LNCAP (cell line): ENCODE measurements at regions not wholly inside any gene's neighbourhood (a gene's known extent, or its start where the extent isn't known, plus 50 kb on each side); places are given as distances from the start of the nearest gene placed in this dataset.

Experiments used
- CTCF ChIP-seq: fragments of 450-650 bp; IDR thresholded peaks from 2 replicates; pipeline ENCODE4 v1.5.1; 2017; ENCODE audit warnings: mild to moderate bottlenecking

- TF ChIP-seq CTCF: no peak
Measured at GRCh38 chr12:124434354-124434753, 133.1 kb downstream of the NCOR2 start.

- no peak for TF ChIP-seq CTCF
Measured at GRCh38 chr12:124433879-124434278, 133.5 kb downstream of the NCOR2 start.

- no peak for TF ChIP-seq CTCF
Measured at GRCh38 chr12:124433147-124433874, 134.1 kb downstream of the NCOR2 start.

GRCh38 chr12:124432376-124432775, 135.0 kb downstream of the NCOR2 start:
- no peak for TF ChIP-seq CTCF

- TF ChIP-seq CTCF: no peak
Measured at GRCh38 chr12:124431971-124432370, 135.4 kb downstream of the NCOR2 start.

GRCh38 chr12:124430491-124430890, 135.6 kb downstream of the RFLNA start:
- no peak for TF ChIP-seq CTCF

GRCh38 chr12:124429535-124429934, 134.6 kb downstream of the RFLNA start:
- no peak for TF ChIP-seq CTCF
